Left ventricle myocardium inferior (tissue), 1 donor: ENCODE measurements at regions not wholly inside any gene's neighbourhood (a gene's known extent, or its start where the extent isn't known, plus 50 kb on each side); places are given as distances from the start of the nearest gene placed in this dataset.

Experiments used
- DNase-seq: peaks from one replicate; pipeline ENCODE4 v3.0.0-alpha.2; 2020
- H3K27ac ChIP-seq: fragments of 200-600 bp; replicated peaks from 2 replicates; pipeline ENCODE4 v1.8.0; 2021
- H3K27me3 ChIP-seq: fragments of 200-600 bp; 2 replicates; pipeline ENCODE4 v1.8.0; 2021; ENCODE audit warnings: low read depth
- H3K36me3 ChIP-seq: fragments of 200-600 bp; 2 replicates; pipeline ENCODE4 v1.8.0; 2021
- H3K4me1 ChIP-seq: fragments of 200-600 bp; 2 replicates; pipeline ENCODE4 v1.8.0; 2021
- H3K4me3 ChIP-seq: fragments of 200-600 bp; 2 replicates; pipeline ENCODE4 v1.8.0; 2021; ENCODE audit warnings: mild to moderate bottlenecking, moderate library complexity
- H3K9me3 ChIP-seq: fragments of 200-600 bp; replicated peaks from 2 replicates; pipeline ENCODE4 v1.8.0; 2021
- intact Hi-C: fragments of 100-400 bp; cut with micrococcal nuclease; formaldehyde crosslinking; loops from one replicate; pipeline ENCODE4 v1.11.0; 2022
- TF ChIP-seq, protein P1 (sequence below): fragments of 200-600 bp; IDR thresholded peaks from 2 replicates; pipeline ENCODE4 v1.8.0; 2021; ENCODE audit warnings: antibody characterized with exemption, mild to moderate bottlenecking, borderline replicate concordance
- donor health status: DM: no; HTN: yes; CAD: no; lungs with severe emphysema.

DNA sequence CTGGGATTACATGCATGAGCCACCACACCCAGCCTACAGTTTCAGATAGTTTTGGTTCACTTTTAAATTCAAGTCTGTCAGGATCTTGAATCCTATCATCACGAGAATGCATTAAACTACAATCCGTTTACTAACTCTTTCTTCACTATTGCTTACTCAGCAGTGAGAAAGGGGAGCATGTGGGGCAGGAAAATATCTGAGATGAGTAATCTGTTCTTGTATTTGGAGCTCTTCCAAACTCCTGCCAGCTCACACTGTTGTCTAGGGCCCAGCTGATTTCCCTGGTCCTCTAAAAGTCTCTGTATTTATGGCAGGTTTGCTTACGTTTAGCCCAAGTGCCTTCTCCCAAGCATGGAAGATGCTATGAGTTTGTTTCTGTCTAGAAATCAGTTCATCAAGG is 152.2 kb downstream of the FGF18 start:
- H3K27ac ChIP-seq, result no peak overlapping the region
- intact Hi-C loops, result no loop called here

DNA sequence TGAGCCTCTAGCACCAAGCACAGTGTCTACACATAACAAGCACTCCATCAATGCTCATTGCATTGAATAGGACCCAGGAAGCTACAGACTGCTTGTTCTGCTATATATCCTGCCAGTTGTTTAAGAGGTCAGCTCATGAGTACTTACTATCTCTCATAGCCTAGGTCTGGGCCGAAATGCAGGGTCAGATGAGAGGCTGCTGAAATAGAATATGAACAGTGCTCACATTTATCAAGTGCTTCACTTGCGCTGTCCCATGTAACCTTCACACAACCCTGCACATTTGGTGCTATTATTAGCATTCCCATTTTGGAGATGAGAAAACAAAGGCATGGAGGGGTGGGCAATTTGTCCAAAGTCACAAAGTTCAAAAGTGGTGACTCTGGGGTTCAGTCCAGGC is 153.6 kb downstream of the FGF18 start:
- TF ChIP-seq, protein P1, sequence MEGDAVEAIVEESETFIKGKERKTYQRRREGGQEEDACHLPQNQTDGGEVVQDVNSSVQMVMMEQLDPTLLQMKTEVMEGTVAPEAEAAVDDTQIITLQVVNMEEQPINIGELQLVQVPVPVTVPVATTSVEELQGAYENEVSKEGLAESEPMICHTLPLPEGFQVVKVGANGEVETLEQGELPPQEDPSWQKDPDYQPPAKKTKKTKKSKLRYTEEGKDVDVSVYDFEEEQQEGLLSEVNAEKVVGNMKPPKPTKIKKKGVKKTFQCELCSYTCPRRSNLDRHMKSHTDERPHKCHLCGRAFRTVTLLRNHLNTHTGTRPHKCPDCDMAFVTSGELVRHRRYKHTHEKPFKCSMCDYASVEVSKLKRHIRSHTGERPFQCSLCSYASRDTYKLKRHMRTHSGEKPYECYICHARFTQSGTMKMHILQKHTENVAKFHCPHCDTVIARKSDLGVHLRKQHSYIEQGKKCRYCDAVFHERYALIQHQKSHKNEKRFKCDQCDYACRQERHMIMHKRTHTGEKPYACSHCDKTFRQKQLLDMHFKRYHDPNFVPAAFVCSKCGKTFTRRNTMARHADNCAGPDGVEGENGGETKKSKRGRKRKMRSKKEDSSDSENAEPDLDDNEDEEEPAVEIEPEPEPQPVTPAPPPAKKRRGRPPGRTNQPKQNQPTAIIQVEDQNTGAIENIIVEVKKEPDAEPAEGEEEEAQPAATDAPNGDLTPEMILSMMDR, result no peak
- Histone ChIP-seq H3K4me3 (no peak overlapping the region), H3K36me3 (no peaks in the 10 kb centered on the region), H3K4me1 (peaks cover 27% of the 10 kb centered on the region), H3K27ac (peak overlapping the region; percentile 64), H3K27me3 (no peaks in the 10 kb centered on the region), H3K9me3 (peaks cover 36% of the 10 kb centered on the region)
- intact Hi-C loops, result no loop called here
- DNase-seq, result no peak

More for the DNA sequence above, 152.2 kb downstream of the FGF18 start:
- peaks cover 18% of the 10 kb centered on the region for H3K4me1 ChIP-seq
- H3K9me3 ChIP-seq, result peaks cover 36% of the 10 kb centered on the region
- no peaks in the 10 kb centered on the region for H3K36me3 ChIP-seq
- no peak overlapping the region for H3K4me3 ChIP-seq
- DNase-seq, result no peak
- H3K27me3 ChIP-seq, result no peaks in the 10 kb centered on the region
- TF ChIP-seq, protein P1, result no peak

DNA sequence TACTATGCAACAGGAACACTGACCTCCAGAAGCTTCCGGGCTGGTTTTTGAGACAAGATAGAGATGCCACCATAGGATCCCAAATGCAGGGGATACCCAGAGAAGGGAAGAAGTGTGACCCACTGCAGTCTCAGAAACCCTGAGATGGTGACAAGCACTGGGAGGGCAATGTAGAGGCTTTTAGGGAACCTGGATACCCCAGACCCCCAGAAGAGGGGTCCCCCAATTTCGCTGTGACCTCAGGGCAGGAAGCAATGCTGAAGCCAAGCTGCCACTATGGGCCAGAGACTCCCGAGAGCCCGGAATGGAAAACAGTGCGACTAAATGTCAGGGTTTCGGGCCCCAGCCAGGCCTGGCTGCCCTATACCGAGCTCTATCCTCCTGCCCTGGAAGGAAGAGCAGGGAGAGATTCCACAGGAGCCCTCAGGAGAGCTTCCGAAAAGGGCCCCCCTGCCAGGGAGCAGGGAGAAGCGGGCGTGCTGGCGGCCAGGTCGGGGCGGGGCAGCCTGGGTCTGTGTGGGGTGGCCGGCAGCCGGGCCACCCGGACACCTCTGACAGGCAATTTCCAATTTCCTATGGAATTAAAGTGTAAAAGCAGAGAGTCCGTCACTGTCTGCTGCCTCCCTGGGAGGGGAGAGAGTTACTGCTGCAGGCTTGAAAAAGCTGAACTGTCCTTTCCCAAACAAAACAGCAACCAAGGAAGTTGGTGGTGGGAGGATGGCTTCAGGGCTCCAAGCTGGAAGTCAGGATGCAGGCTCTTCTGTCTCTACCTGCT is 154.2 kb downstream of the FGF18 start:
- TF ChIP-seq, protein P1, result no peak
- Histone ChIP-seq H3K9me3 (peaks cover 30% of the 10 kb centered on the region), H3K27me3 (no peaks in the 10 kb centered on the region), H3K4me1 (peaks cover 33% of the 10 kb centered on the region), H3K4me3 (no peak overlapping the region), H3K36me3 (no peaks in the 10 kb centered on the region), H3K27ac (peak overlapping the region; percentile 64)
- intact Hi-C loops, result no loop called here
- DNase-seq, result no peak

DNA sequence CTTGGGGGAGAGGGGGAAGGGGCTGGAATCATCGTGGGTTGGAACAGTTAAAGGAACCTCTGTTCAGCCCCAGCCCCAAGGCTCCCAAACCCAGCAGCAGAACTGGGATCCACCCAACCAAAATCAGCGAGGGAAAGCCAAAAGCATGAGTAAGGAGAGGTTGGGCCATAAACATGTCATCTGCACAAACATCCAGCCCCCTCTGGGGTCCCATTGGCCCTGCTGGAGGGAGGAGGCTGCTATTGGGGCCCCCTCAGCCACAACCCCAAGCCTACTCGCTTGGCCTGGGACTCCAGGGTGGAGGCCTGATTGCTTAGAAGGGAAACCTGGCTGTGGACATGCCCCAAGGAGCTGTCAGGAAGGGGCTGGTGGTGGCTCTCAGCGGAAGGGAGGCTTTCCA is 154.9 kb downstream of the FGF18 start:
- H3K4me1 ChIP-seq, result peaks cover 40% of the 10 kb centered on the region
- peaks cover 23% of the 10 kb centered on the region for H3K9me3 ChIP-seq
- H3K27me3 ChIP-seq, result no peaks in the 10 kb centered on the region
- peak overlapping the region; percentile 8 for H3K27ac ChIP-seq
- TF ChIP-seq, protein P1, result no peak
- H3K36me3 ChIP-seq, result no peaks in the 10 kb centered on the region
- intact Hi-C loops, result no loop called here
- DNase-seq, result peak; percentile 25
- no peak overlapping the region for H3K4me3 ChIP-seq

DNA sequence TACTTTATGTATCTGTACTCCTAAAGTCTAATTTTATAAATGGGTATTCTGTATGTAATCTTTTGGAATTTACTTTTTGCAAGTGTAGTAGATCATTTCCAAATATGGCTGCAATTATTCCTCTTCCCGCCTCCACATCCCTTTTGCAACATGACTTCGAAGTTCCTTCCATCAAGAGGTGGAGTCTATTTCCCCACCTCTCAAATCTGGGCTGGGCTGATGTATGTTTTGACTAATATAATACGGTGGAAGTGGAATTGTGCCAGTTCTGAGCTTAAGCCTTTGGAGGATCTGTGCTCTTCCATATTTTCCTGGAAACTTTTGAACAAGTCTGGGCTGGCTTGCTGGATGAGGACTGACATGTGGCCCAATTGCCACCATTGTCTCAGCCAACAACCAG is 155.9 kb downstream of the FGF18 start:
- TF ChIP-seq, protein P1, result no peak
- Histone ChIP-seq H3K27ac (no peak overlapping the region), H3K4me1 (peaks cover 50% of the 10 kb centered on the region), H3K27me3 (no peaks in the 10 kb centered on the region), H3K4me3 (no peak overlapping the region), H3K36me3 (no peaks in the 10 kb centered on the region), H3K9me3 (peaks cover 13% of the 10 kb centered on the region)
- intact Hi-C loops, result no loop called here
- no peak for DNase-seq
